WTC11 (cell line): ENCODE measurements at regions not wholly inside any gene's neighbourhood (a gene's known extent, or its start where the extent isn't known, plus 50 kb on each side); places are given as distances from the start of the nearest gene placed in this dataset.

Source experiments
- GABPB1 ChIP-seq: sonication (generic); formaldehyde crosslinking; IDR thresholded peaks from 2 replicates; pipeline ENCODE4 v1.8.1; 2023; ENCODE audit warnings: mild to moderate bottlenecking, missing genetic modification reagents
- TF ChIP-seq, protein P1 (sequence below): sonication (generic); formaldehyde crosslinking; IDR thresholded peaks from 2 replicates; pipeline ENCODE4 v1.8.1; 2022; ENCODE audit warnings: low read depth, mild to moderate bottlenecking, moderate library complexity, missing genetic modification reagents, borderline replicate concordance

DNA sequence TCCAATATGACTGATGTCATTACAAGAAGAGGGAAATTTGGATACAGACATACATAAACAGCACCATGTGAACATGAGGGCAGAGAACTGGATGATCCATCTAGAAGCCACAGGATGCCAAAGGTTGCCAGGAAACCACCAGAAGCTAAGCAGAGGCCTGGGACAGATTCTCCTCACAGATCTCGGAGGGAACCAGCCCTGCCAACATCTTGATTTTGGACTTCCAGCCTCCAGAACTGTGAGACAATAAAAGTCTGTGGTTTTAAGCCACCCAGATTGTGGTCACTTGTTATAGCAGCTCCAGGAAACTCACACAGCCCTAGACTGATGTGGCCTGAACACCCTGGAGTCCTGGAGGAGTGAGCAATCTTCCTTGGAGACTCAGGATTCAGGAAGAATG is 351.6 kb downstream of the EIPR1 start:
- TF ChIP-seq, protein P1, sequence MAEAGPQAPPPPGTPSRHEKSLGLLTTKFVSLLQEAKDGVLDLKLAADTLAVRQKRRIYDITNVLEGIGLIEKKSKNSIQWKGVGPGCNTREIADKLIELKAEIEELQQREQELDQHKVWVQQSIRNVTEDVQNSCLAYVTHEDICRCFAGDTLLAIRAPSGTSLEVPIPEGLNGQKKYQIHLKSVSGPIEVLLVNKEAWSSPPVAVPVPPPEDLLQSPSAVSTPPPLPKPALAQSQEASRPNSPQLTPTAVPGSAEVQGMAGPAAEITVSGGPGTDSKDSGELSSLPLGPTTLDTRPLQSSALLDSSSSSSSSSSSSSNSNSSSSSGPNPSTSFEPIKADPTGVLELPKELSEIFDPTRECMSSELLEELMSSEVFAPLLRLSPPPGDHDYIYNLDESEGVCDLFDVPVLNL (CRISPR knock-in tag): no peak
- no peak for TF ChIP-seq GABPB1
